ENCODE measurements at regions not wholly inside any gene's neighbourhood (a gene's known extent, or its start where the extent isn't known, plus 50 kb on each side); places are given as distances from the start of the nearest gene placed in this dataset.

GRCh38 chr5:44652674-44653073 is 156.1 kb upstream of the MRPS30 start:
- intact Hi-C loops (cut with DNase I; ENCODE audit: low total_unique reads), result no loop called here
- no peaks in the 10 kb centered on the region for H3K27me3 ChIP-seq
- H3K9me3 ChIP-seq, result no peaks in the 10 kb centered on the region
- H3K4me3 ChIP-seq, result no peak overlapping the region
- TF ChIP-seq, protein P1, sequence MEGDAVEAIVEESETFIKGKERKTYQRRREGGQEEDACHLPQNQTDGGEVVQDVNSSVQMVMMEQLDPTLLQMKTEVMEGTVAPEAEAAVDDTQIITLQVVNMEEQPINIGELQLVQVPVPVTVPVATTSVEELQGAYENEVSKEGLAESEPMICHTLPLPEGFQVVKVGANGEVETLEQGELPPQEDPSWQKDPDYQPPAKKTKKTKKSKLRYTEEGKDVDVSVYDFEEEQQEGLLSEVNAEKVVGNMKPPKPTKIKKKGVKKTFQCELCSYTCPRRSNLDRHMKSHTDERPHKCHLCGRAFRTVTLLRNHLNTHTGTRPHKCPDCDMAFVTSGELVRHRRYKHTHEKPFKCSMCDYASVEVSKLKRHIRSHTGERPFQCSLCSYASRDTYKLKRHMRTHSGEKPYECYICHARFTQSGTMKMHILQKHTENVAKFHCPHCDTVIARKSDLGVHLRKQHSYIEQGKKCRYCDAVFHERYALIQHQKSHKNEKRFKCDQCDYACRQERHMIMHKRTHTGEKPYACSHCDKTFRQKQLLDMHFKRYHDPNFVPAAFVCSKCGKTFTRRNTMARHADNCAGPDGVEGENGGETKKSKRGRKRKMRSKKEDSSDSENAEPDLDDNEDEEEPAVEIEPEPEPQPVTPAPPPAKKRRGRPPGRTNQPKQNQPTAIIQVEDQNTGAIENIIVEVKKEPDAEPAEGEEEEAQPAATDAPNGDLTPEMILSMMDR (IDR thresholded peaks at IDR 0.05 in 4 of 5, conservative IDR thresholded peaks at IDR 0.05 in 1 of 5), result no peak
- no peak for TF ChIP-seq POLR2A (IDR thresholded peaks at IDR 0.05)
- in situ Hi-C loops (cut with MboI; ENCODE audit: low sequenced_read_pairs in 4 of 4), result no loop called here
- no peaks in the 10 kb centered on the region for H3K36me3 ChIP-seq
- no peak for ATAC-seq
- no peak overlapping the region for H3K27ac ChIP-seq
- DNase-seq, result no peak
- H3K4me1 ChIP-seq, result no peaks in the 10 kb centered on the region

DNA sequence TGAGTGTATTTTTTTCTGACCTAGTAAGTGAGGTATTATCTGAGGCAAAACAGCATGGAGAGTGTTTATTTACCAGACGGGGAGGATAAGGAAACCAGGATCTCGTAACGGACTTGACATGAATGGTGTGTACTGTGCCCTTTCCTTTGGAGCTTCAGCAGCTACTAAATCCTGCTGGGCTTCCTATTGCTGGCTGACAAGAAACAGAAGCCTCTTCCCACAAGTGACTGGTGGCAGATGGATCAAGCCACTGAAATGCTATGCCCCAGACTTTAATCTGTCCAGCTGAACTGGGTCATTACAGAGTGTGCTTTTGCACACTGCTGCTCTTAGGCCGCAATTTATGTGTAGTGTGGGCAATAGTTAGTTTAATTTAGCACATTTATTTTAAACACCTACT is 162.7 kb upstream of the MRPS30 start:
- Histone ChIP-seq H3K36me3 (no peaks in the 10 kb centered on the region), H3K27ac (peak overlapping the region; percentile 17 to 71 (median 62)), H3K4me3 (no peak overlapping the region), H3K4me1 (peaks cover 0 to 16% of the 10 kb centered on the region in 2 donors), H3K9me3 (no peaks in the 10 kb centered on the region), H3K27me3 (no peaks in the 10 kb centered on the region)
- ATAC-seq (peak; percentile 86 to 87), DNase-seq (no peak)
- TF ChIP-seq, protein P1 (IDR thresholded peaks at IDR 0.05 in 4 of 5, conservative IDR thresholded peaks at IDR 0.05 in 1 of 5), result no peak
- no peak for TF ChIP-seq POLR2A (IDR thresholded peaks at IDR 0.05)
- in situ Hi-C loops (cut with MboI; ENCODE audit: low sequenced_read_pairs in 4 of 4) (no loop called here), intact Hi-C loops (cut with DNase I; ENCODE audit: low total_unique reads) (no loop called here)

- in situ Hi-C loops (cut with MboI; ENCODE audit: low sequenced_read_pairs in 4 of 4), result no loop called here
- peak overlapping the region; percentile 17 to 71 (median 62) for H3K27ac ChIP-seq
Measured at GRCh38 chr5:44645502-44645901, 163.2 kb upstream of the MRPS30 start.

GRCh38 chr5:44644628-44645027 is 164.1 kb upstream of the MRPS30 start:
- ATAC-seq (peak; percentile 15 to 48), DNase-seq (no peak)
- Histone ChIP-seq H3K27ac (peak overlapping the region in 3 of 4 donors; percentile 23 to 65 (median 59)), H3K4me1 (peaks cover 0 to 16% of the 10 kb centered on the region in 2 donors), H3K27me3 (no peaks in the 10 kb centered on the region), H3K36me3 (no peaks in the 10 kb centered on the region), H3K4me3 (no peak overlapping the region), H3K9me3 (no peaks in the 10 kb centered on the region)
- in situ Hi-C loops (cut with MboI; ENCODE audit: low sequenced_read_pairs in 4 of 4) (no loop called here), intact Hi-C loops (cut with DNase I; ENCODE audit: low total_unique reads) (no loop called here)
- TF ChIP-seq, protein P1 (IDR thresholded peaks at IDR 0.05 in 4 of 5, conservative IDR thresholded peaks at IDR 0.05 in 1 of 5), result no peak
- no peak for TF ChIP-seq POLR2A (IDR thresholded peaks at IDR 0.05)

More at GRCh38 chr5:44645502-44645901, 163.2 kb upstream of the MRPS30 start:
- intact Hi-C loops (cut with DNase I; ENCODE audit: low total_unique reads), result no loop called here
- Histone ChIP-seq H3K27me3 (no peaks in the 10 kb centered on the region), H3K4me1 (peaks cover 0 to 16% of the 10 kb centered on the region in 2 donors), H3K36me3 (no peaks in the 10 kb centered on the region), H3K9me3 (no peaks in the 10 kb centered on the region), H3K4me3 (no peak overlapping the region)
- no peak for DNase-seq
- no peak for ATAC-seq
- TF ChIP-seq POLR2A (IDR thresholded peaks at IDR 0.05), result no peak
- TF ChIP-seq, protein P1 (IDR thresholded peaks at IDR 0.05 in 4 of 5, conservative IDR thresholded peaks at IDR 0.05 in 1 of 5), result no peak

DNA sequence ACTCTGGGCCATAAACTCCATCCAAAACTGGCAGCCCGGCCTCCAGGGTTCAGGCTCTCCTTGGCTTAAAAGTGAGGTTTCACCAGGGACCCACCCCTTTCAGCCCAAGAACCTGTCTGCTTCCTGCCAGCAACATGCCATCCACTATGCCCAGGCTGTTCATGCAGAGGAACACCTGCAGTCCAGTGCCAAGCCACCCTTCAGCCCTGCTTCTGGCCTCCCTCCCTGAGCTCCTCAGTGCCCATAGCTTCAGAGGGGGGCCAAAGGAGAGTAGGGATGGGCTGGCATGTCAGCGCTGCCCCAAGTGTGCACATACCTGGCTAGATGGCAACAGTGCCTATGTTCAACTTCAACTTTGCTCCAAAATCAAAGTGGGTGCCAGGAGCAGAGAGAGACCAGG is 166.9 kb upstream of the MRPS30 start:
- Histone ChIP-seq H3K4me3 (no peak overlapping the region), H3K27ac (no peak overlapping the region), H3K4me1 (peaks cover 0 to 16% of the 10 kb centered on the region in 2 donors), H3K9me3 (no peaks in the 10 kb centered on the region), H3K27me3 (no peaks in the 10 kb centered on the region), H3K36me3 (no peaks in the 10 kb centered on the region)
- DNase-seq, result no peak
- ATAC-seq, result no peak
- TF ChIP-seq, protein P1 (IDR thresholded peaks at IDR 0.05 in 4 of 5, conservative IDR thresholded peaks at IDR 0.05 in 1 of 5), result no peak
- TF ChIP-seq POLR2A (IDR thresholded peaks at IDR 0.05), result no peak
- in situ Hi-C loops (cut with MboI; ENCODE audit: low sequenced_read_pairs in 4 of 4) (no loop called here), intact Hi-C loops (cut with DNase I; ENCODE audit: low total_unique reads) (no loop called here)

Data from gastrocnemius medialis (tissue), 4 donors.